IPS DF 6.9 (cell line): ENCODE measurements at regions not wholly inside any gene's neighbourhood (a gene's known extent, or its start where the extent isn't known, plus 50 kb on each side); places are given as distances from the start of the nearest gene placed in this dataset.
"Not testable (repeated sequence)": the region's sequence is repeated elsewhere in the genome, so short reads cannot be mapped to it uniquely, and the experiment has no call there.

ENCODE experiments used
- DNase-seq: peaks from one replicate; pipeline ENCODE4 v3.0.0-alpha.2; 2013; ENCODE audit warnings: low read depth, low spot score
- H3K27ac ChIP-seq: one replicate; pipeline ENCODE4 v1.5.1; 2013; ENCODE audit warnings: low read length, control low read depth
- H3K27me3 ChIP-seq: 2 replicates; pipeline ENCODE4 v1.6.1; 2013; ENCODE audit warnings: mild to moderate bottlenecking, low read length; ENCODE audit not compliant: control insufficient read depth, insufficient read depth
- H3K36me3 ChIP-seq: 2 replicates; pipeline ENCODE4 v1.6.1; 2013; ENCODE audit warnings: low read length; ENCODE audit not compliant: control insufficient read depth, insufficient read depth
- H3K4me1 ChIP-seq: 2 replicates; pipeline ENCODE4 v1.6.1; 2013; ENCODE audit warnings: low read length; ENCODE audit not compliant: control insufficient read depth, insufficient read depth
- H3K4me3 ChIP-seq: 2 replicates; pipeline ENCODE4 v1.5.1; 2013; ENCODE audit warnings: mild to moderate bottlenecking, low read length
- H3K9me3 ChIP-seq: 2 replicates; pipeline ENCODE4 v1.6.1; 2013; ENCODE audit warnings: low read length, inconsistent platforms; ENCODE audit not compliant: control insufficient read depth, insufficient read depth
- whole genome bisulfite sequencing: extraction: QIAGEN DNeasy Blood & Tissue Kit; methylation state at CpG from one replicate; pipeline ENCODE4 v1.1.7; 2013; ENCODE audit warnings: mixed read lengths, missing lambda C conversion rate; ENCODE audit not compliant: insufficient read length, insufficient coverage; 5-methylcytosine and 5-hydroxymethylcytosine counted together

DNA sequence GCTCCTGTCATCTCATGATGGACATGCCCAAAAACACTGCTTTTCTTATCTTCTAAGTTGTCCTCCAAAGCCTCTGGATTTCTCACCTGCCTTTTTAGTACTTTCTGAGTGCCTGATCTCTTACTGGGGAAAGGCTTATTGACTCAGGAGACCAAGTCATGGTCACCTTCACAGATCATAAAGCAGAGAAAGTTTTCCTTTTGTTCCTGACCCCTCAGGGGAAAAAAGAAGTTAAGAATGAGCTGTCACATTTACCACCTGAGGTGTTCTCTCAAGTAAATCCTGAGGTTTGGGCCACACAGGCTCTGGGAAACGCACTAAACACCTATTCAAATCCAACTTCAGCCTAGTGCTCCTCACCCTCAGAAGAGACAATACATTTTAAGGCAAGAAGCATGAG is 119.3 kb upstream of the ALG10B start:
- H3K27ac ChIP-seq, H3K4me1 ChIP-seq, H3K4me3 ChIP-seq, H3K9me3 ChIP-seq, H3K27me3 ChIP-seq, H3K36me3 ChIP-seq, DNase-seq: not testable (repeated sequence)
- WGBS, result no CpG with 5 or more reads among the region's 1 CpG

GRCh38 chr12:38201461-38202276 is 114.9 kb upstream of the ALG10B start:
- no CpG with 5 or more reads among the region's 41 CpGs for WGBS

GRCh38 chr12:38204831-38205230 is 111.7 kb upstream of the ALG10B start:
- Histone ChIP-seq H3K4me1 (no peaks in the 10 kb centered on the region), H3K27ac (no peak overlapping the region), H3K9me3 (peaks cover 20% of the 10 kb centered on the region), H3K4me3 (no peak overlapping the region), H3K27me3 (no peaks in the 10 kb centered on the region), H3K36me3 (no peaks in the 10 kb centered on the region; the same call in 1 of the 2 replicates)
- no peak for DNase-seq
- WGBS, result no CpG with 5 or more reads among the region's 1 CpG

More at GRCh38 chr12:38201461-38202276, 114.9 kb upstream of the ALG10B start:
- no peak for DNase-seq
- Histone ChIP-seq H3K27ac (no peak overlapping the region), H3K4me3 (no peak overlapping the region), H3K27me3 (no peaks in the 10 kb centered on the region), H3K36me3 (no peaks in the 10 kb centered on the region; the same call in 1 of the 2 replicates), H3K4me1 (no peaks in the 10 kb centered on the region), H3K9me3 (peaks cover 19% of the 10 kb centered on the region)

DNA sequence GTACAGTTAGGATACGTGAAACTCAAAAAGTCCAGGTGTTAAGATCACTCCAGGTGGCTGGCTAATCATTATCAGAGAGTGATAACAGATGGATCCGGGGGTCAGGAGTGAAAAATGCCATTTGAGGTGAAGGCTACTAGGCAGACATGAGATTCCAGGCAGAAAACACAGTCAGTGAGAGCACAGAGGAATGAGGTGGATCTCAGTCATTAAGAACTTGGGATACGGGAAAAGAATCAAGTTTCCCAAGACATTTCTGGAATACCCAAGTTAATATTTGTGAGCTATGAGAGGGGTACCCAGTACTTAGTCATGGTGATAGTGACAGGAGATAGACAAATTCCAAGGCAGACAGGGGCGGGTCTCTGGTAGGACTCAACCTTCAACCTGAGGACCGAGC is 94.6 kb upstream of the ALG10B start:
- Histone ChIP-seq H3K27me3 (no peaks in the 10 kb centered on the region), H3K4me1 (no peaks in the 10 kb centered on the region), H3K36me3 (no peaks in the 10 kb centered on the region), H3K9me3 (no peaks in the 10 kb centered on the region; the same call in 1 of the 2 replicates), H3K27ac (no peak overlapping the region), H3K4me3 (no peak overlapping the region)
- no CpG with 5 or more reads among the region's 5 CpGs for WGBS
- no peak for DNase-seq

DNA sequence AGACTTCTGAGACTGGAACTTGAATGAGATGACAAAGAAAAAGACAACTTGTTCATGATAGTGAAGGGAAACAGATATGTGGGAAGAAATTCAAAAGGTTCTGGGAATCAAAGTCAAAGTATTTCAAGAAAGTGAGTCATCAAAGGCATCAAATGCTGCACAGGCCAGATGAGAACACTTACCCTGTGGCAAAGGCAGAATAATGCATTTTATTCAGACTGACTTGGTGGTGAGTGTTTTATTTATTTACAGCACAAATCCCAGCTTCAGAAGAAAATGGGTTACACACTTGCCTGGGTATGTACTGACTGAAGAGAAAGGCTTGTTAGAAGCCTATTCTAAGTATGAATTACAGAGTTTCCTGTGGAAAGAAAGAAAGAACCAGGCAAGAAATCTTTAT is 78.2 kb upstream of the ALG10B start:
- H3K4me3 ChIP-seq, H3K4me1 ChIP-seq, H3K27ac ChIP-seq, H3K36me3 ChIP-seq, H3K27me3 ChIP-seq, DNase-seq, H3K9me3 ChIP-seq: not testable (repeated sequence)

GRCh38 chr12:38253778-38254177 is 62.8 kb upstream of the ALG10B start:
- Histone ChIP-seq H3K27ac (no peak overlapping the region), H3K9me3 (peaks cover 2% of the 10 kb centered on the region), H3K36me3 (no peaks in the 10 kb centered on the region), H3K27me3 (no peaks in the 10 kb centered on the region), H3K4me1 (no peaks in the 10 kb centered on the region), H3K4me3 (no peak overlapping the region)
- DNase-seq, result no peak

- H3K27ac ChIP-seq, result no peak overlapping the region
- no peaks in the 10 kb centered on the region for H3K36me3 ChIP-seq
- H3K9me3 ChIP-seq, result peaks cover 7% of the 10 kb centered on the region
- DNase-seq, result no peak
- H3K27me3 ChIP-seq, result no peaks in the 10 kb centered on the region
- H3K4me1 ChIP-seq, result no peaks in the 10 kb centered on the region
- H3K4me3 ChIP-seq, result no peak overlapping the region
- no CpG with 5 or more reads among the region's 1 CpG for WGBS
Measured at GRCh38 chr12:38258411-38258810, 58.2 kb upstream of the ALG10B start.
